ENCODE measurements at regions not wholly inside any gene's neighbourhood (a gene's known extent, or its start where the extent isn't known, plus 50 kb on each side); places are given as distances from the start of the nearest gene placed in this dataset.
"Not testable (repeated sequence)": the region's sequence is repeated elsewhere in the genome, so short reads cannot be mapped to it uniquely, and the experiment has no call there.

DNA sequence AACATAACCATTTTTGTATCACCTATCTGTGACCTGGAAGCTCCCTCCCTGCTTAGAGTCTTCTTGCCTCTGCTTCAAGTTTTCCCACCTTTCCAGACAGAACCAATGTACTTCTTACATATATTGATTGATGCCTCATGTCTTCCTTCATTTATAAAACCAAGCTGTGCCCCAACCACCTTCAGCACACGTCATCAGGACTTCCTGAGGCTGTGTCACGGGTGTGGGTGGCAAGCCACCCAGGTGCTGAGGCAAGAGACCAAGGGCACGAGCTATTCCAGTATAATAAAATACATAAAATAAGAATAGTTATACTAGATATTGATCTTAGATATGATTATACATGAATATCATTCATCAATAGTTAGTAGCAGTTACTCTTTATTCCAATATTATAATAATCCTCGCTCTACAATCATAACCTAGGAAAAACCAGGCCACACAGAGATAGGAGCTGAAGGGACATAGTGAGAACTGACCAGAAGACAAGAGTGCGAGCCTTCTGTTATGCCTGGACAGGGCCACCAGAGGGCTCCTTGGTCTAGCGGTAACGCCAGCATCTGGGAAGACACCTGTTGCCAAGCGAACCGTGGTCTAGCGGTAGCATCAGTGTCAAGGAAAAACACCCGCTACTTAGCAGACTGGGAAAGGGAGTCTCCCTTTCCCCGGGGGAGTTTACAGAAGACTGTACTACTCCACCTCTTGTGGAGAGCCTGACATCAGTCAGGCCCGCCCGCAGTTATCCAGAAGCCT lies 180.2 kb upstream of the ERCC4 start:
- H3K4me1 ChIP-seq (replicated peaks in 1 of 2; ENCODE audit: control insufficient read depth in 2 of 2, insufficient read depth in 2 of 2, low read length in 2 of 2); DNase-seq (ENCODE audit: extremely low read depth in 1 of 4, low spot score in 3 of 4); H3K4me2 ChIP-seq (ENCODE audit: insufficient read depth, low read length); H2AFZ ChIP-seq (ENCODE audit: low read depth, low read length); H3K9me3 ChIP-seq (replicated peaks; ENCODE audit: control insufficient read depth, insufficient read depth, low read depth, low read length); H3K9me1 ChIP-seq (ENCODE audit: control insufficient read depth, insufficient read depth, low read length); H3K36me3 ChIP-seq (ENCODE audit: control insufficient read depth, insufficient read depth, low read length); ATAC-seq; H3K9ac ChIP-seq (ENCODE audit: insufficient read depth in 1 of 2, low read depth in 2 of 2, low read length in 2 of 2); H3K4me3 ChIP-seq; H3K27ac ChIP-seq (ENCODE audit: extremely low read depth, low read depth, low read length); H3K27me3 ChIP-seq (ENCODE audit: control insufficient read depth in 2 of 2, insufficient read depth in 2 of 2, low read length in 2 of 2); in situ Hi-C loops (cut with MboI); H4K20me1 ChIP-seq (replicated peaks; ENCODE audit: control insufficient read depth, insufficient read depth, low read length); H3K79me2 ChIP-seq (ENCODE audit: control insufficient read depth, insufficient read depth, low read length); FAIRE-seq; BruUV-seq (replicated peaks): not testable (repeated sequence)
- 7% methylated on average over 14 of the region's 14 CpGs for WGBS (ENCODE audit: insufficient coverage, low coverage, missing lambda C conversion rate)
- TF ChIP-seq, protein P1, sequence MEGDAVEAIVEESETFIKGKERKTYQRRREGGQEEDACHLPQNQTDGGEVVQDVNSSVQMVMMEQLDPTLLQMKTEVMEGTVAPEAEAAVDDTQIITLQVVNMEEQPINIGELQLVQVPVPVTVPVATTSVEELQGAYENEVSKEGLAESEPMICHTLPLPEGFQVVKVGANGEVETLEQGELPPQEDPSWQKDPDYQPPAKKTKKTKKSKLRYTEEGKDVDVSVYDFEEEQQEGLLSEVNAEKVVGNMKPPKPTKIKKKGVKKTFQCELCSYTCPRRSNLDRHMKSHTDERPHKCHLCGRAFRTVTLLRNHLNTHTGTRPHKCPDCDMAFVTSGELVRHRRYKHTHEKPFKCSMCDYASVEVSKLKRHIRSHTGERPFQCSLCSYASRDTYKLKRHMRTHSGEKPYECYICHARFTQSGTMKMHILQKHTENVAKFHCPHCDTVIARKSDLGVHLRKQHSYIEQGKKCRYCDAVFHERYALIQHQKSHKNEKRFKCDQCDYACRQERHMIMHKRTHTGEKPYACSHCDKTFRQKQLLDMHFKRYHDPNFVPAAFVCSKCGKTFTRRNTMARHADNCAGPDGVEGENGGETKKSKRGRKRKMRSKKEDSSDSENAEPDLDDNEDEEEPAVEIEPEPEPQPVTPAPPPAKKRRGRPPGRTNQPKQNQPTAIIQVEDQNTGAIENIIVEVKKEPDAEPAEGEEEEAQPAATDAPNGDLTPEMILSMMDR (IDR thresholded peaks at IDR 0.05 in 2 of 3, conservative IDR thresholded peaks at IDR 0.05 in 1 of 3; ENCODE audit: insufficient read depth in 2 of 3, low read depth in 1 of 3, low read length in 3 of 3): 0 out of 6 replicates have a peak, but pooled peaks have one; percentile 20 to 25 (median 20)
- TF ChIP-seq RAD21 (CRISPR knock-in tag; conservative IDR thresholded peaks at IDR 0.05 in 1 of 2, IDR thresholded peaks at IDR 0.05 in 1 of 2): 0 out of 4 replicates have a peak, but pooled peaks of 1 of the 2 experiments have one; percentile 14
- ChIA-PET CTCF (ENCODE audit: low intra/inter-chr PET ratio) (interaction anchor here (0.6 to 1.8 kb wide), 3 partner anchors 126 to 180 kb away, joined by 3 to 5 read pairs (median 3); partner anchors contain the start of gene ERCC4), POLR2A (interaction anchor here (0.6 kb wide), 1 partner anchor 28 kb away, joined by 3 read pairs; no protein-coding TSS in a partner anchor)
- intact Hi-C loops (cut with micrococcal nuclease): loop anchor here (10.0 kb wide), 1 partner anchor 125 kb away; no protein-coding TSS in a partner anchor
